ENCODE measurements at regions not wholly inside any gene's neighbourhood (a gene's known extent, or its start where the extent isn't known, plus 50 kb on each side); places are given as distances from the start of the nearest gene placed in this dataset.
"Not testable (repeated sequence)": the region's sequence is repeated elsewhere in the genome, so short reads cannot be mapped to it uniquely, and the experiment has no call there.

DNA sequence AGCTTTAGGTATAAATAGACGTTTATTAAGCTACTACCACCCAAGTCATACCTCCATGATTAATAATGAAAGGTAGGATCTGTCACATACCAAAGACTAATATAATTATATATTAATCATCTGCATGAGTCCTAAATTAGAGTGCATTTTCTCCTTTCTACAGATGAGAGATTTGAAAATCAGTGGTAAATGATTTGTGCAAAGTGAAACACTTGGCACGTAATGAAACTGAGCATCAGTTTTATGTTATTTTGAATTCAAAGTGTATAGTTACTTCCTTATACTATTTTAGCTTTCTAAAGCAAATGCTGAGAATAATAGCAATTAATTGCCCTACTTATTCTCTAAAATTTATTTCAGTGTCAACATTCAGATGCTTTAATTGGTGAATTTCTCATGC lies 615.3 kb downstream of the TRIB2 start:
- Histone ChIP-seq H3K4me1 (no peaks in the 10 kb centered on the region), H3K4me3 (no peak overlapping the region), H3K27me3 (no peaks in the 10 kb centered on the region), H3K9me3 (no peaks in the 10 kb centered on the region), H3K36me3 (no peaks in the 10 kb centered on the region), H3K27ac (no peak overlapping the region)
- intact Hi-C loops (cut with DNase I; ENCODE audit: low total_unique reads) (no loop called here), in situ Hi-C loops (cut with MboI; ENCODE audit: low sequenced_read_pairs in 4 of 4) (no loop called here)
- no peak for TF ChIP-seq POLR2A (IDR thresholded peaks at IDR 0.05)
- TF ChIP-seq, protein P1, sequence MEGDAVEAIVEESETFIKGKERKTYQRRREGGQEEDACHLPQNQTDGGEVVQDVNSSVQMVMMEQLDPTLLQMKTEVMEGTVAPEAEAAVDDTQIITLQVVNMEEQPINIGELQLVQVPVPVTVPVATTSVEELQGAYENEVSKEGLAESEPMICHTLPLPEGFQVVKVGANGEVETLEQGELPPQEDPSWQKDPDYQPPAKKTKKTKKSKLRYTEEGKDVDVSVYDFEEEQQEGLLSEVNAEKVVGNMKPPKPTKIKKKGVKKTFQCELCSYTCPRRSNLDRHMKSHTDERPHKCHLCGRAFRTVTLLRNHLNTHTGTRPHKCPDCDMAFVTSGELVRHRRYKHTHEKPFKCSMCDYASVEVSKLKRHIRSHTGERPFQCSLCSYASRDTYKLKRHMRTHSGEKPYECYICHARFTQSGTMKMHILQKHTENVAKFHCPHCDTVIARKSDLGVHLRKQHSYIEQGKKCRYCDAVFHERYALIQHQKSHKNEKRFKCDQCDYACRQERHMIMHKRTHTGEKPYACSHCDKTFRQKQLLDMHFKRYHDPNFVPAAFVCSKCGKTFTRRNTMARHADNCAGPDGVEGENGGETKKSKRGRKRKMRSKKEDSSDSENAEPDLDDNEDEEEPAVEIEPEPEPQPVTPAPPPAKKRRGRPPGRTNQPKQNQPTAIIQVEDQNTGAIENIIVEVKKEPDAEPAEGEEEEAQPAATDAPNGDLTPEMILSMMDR (IDR thresholded peaks at IDR 0.05 in 4 of 5, conservative IDR thresholded peaks at IDR 0.05 in 1 of 5) = no peak
- DNase-seq (no peak), ATAC-seq (no peak)

DNA sequence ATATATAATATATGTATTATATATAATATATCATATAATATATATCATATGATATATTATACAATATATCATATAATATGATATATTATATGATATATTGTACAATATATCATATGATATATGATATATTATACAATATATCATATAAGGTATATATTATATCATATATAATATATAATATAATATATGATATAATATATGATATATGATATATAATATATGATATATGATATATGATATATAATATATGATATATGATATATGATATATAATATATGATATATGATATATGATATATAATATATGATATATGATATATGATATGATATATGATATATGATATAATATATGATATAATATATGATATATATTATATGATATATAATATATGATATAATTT lies 617.3 kb downstream of the TRIB2 start:
- H3K27me3 ChIP-seq; ATAC-seq; H3K36me3 ChIP-seq; H3K27ac ChIP-seq; H3K9me3 ChIP-seq; intact Hi-C loops (cut with DNase I; ENCODE audit: low total_unique reads); H3K4me1 ChIP-seq; DNase-seq; in situ Hi-C loops (cut with MboI; ENCODE audit: low sequenced_read_pairs in 4 of 4); H3K4me3 ChIP-seq: not testable (repeated sequence)

DNA sequence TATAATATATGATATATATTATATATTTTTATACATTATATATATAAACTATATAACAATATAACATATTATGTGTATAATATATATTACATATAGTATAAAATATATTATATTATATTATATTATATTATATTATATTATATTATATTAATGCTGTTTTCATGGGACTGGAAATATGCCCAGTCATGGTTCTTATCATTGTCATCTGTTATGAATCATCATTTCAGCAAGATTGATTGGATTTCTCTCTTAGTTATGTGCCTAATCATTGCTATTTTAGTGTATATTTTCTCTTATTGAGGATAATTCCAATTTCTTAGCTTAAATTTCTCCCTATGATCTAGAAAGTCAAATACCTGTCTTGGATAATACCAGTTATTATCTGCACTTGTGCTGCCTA lies 617.8 kb downstream of the TRIB2 start:
- no peak for TF ChIP-seq POLR2A (IDR thresholded peaks at IDR 0.05)
- TF ChIP-seq, protein P1 (IDR thresholded peaks at IDR 0.05 in 4 of 5, conservative IDR thresholded peaks at IDR 0.05 in 1 of 5) = no peak
- H3K27me3 ChIP-seq = no peaks in the 10 kb centered on the region

DNA sequence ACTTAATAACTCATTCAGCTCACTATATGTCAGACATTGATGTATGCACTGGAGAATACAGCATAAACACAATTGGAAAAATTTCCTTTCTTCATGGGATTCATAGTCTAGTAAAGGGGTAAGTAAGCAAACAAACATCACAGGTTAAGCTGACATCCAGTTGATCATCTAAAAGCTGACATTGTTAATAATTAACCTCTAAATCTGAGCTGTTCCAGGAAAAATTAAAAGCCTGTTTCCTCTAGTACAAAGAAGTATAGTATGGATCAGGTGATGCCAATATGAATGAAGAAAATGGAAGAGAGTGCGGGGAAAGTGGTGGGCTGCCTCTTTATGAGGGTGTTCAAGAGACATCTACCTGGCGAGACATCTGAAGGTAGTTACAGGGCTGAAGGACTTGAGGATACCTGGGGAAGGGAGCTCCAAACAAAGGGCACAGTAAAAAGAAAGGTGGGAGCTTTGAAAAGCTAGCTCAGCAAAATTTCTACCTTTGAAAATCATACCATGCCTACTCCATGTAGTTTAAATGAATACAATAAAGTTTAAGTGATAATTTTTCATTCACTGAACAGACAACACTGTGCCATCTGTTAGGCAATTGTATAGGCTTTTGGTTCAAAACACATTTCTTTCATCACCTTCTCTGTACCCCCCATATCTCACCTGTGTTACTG lies 619.3 kb downstream of the TRIB2 start:
- ATAC-seq (no peak), DNase-seq (no peak)
- Histone ChIP-seq H3K4me3 (no peak overlapping the region), H3K9me3 (no peaks in the 10 kb centered on the region), H3K4me1 (no peaks in the 10 kb centered on the region), H3K27ac (no peak overlapping the region), H3K36me3 (no peaks in the 10 kb centered on the region), H3K27me3 (no peaks in the 10 kb centered on the region)
- intact Hi-C loops (cut with DNase I; ENCODE audit: low total_unique reads) = no loop called here
- TF ChIP-seq, protein P1 (IDR thresholded peaks at IDR 0.05 in 4 of 5, conservative IDR thresholded peaks at IDR 0.05 in 1 of 5) = no peak
- TF ChIP-seq POLR2A (IDR thresholded peaks at IDR 0.05) = no peak
- in situ Hi-C loops (cut with MboI; ENCODE audit: low sequenced_read_pairs in 4 of 4) = no loop called here

More for the DNA sequence above, 617.8 kb downstream of the TRIB2 start:
- ATAC-seq (no peak), DNase-seq (no peak)
- Histone ChIP-seq H3K36me3 (no peaks in the 10 kb centered on the region), H3K9me3 (no peaks in the 10 kb centered on the region), H3K4me3 (no peak overlapping the region), H3K4me1 (no peaks in the 10 kb centered on the region), H3K27ac (no peak overlapping the region)
- intact Hi-C loops (cut with DNase I; ENCODE audit: low total_unique reads) (no loop called here), in situ Hi-C loops (cut with MboI; ENCODE audit: low sequenced_read_pairs in 4 of 4) (no loop called here)

DNA sequence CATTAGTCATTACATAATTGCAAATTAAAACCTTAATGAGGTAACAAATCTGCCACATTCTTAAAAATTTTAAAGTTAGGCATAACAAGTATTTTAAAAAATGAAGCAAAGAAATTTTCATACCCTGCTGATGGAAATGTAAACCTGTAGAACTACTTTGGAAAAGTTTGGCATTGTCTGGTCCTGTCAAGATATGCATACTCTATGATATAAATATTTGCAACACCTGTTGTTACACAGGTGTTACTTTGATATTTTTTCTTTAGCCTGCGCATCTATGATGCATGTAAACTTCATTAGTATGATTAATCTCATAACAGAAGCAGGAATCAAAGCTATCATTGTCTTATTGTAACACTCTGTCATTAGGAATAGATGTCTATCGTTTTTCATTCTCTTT lies 634.3 kb downstream of the TRIB2 start:
- TF ChIP-seq POLR2A (IDR thresholded peaks at IDR 0.05) = no peak
- TF ChIP-seq, protein P1 (IDR thresholded peaks at IDR 0.05 in 4 of 5, conservative IDR thresholded peaks at IDR 0.05 in 1 of 5) = no peak
- no peaks in the 10 kb centered on the region for H3K36me3 ChIP-seq
- ATAC-seq (no peak), DNase-seq (no peak)
- H3K27ac ChIP-seq = no peak overlapping the region
- in situ Hi-C loops (cut with MboI; ENCODE audit: low sequenced_read_pairs in 4 of 4) (no loop called here), intact Hi-C loops (cut with DNase I; ENCODE audit: low total_unique reads) (no loop called here)
- no peak overlapping the region for H3K4me3 ChIP-seq
- no peaks in the 10 kb centered on the region for H3K4me1 ChIP-seq
- H3K9me3 ChIP-seq = no peaks in the 10 kb centered on the region
- H3K27me3 ChIP-seq = no peaks in the 10 kb centered on the region

All from gastrocnemius medialis (tissue), 4 donors.